SK-N-SH (cell line): ENCODE measurements at regions not wholly inside any gene's neighbourhood (a gene's known extent, or its start where the extent isn't known, plus 50 kb on each side); places are given as distances from the start of the nearest gene placed in this dataset.

ENCODE experiments used
- CTCF ChIA-PET: fragments of 300-600, 350-600 bp; formaldehyde crosslinking; extraction: SDS; loops from one replicate; lab custom pipeline; 2021; lab: Yijun Ruan, JAX
- POLR2A ChIA-PET: fragments of 350-600 bp; sonication (Branson Sonifier 250); formaldehyde crosslinking; extraction: SDS; loops from one replicate; lab custom pipeline; 2020; ENCODE audit warnings: antibody characterized with exemption, inconsistent platforms; lab: Yijun Ruan, JAX
- DNase-seq: peaks from one replicate; pipeline ENCODE4 v3.0.0; 2012
- H2AFZ ChIP-seq: fragments of 200-600 bp; sonication (generic); 2 replicates; pipeline ENCODE4 v1.8.1; 2016; ENCODE audit warnings: antibody characterized with exemption, mild to moderate bottlenecking, low read depth
- H3F3A ChIP-seq: fragments of 200-600 bp; sonication (generic); replicated peaks from 2 replicates; pipeline ENCODE3; 2016; ENCODE audit warnings: antibody characterized with exemption, mild to moderate bottlenecking; ENCODE audit not compliant: insufficient read depth
- H3K27ac ChIP-seq, 2 experiments: fragments of 200-500 bp in 1 of 2; fragments of 200-600 bp in 1 of 2; sonication (Bioruptor generic) in 1 of 2; sonication (generic), shearing (Covaris generic) in 1 of 2; 2 replicates each; pipeline versions ENCODE4 v1.5.1 to v1.6.1; 2014 to 2016; ENCODE audit warnings: low read depth in 2 of 2, inconsistent platforms in 1 of 2, low read length in 1 of 2, mild to moderate bottlenecking in 1 of 2, mixed read lengths in 1 of 2
- H3K27me3 ChIP-seq: fragments of 200-600 bp; sonication (generic), shearing (Covaris generic); 2 replicates; pipeline ENCODE4 v1.6.1; 2016; ENCODE audit warnings: mixed run types; ENCODE audit not compliant: insufficient read depth
- H3K36me3 ChIP-seq, 2 experiments: fragments of 200-500 bp in 1 of 2; fragments of 200-600 bp in 1 of 2; sonication (Bioruptor generic) in 1 of 2; sonication (generic) in 1 of 2; replicated peaks in 1 of 2; 2 replicates each; pipeline versions ENCODE3 to v1.5.1; 2014 to 2016; ENCODE audit warnings: low read length in 1 of 2, mild to moderate bottlenecking in 1 of 2; ENCODE audit not compliant: insufficient read depth in 2 of 2, control insufficient read depth in 1 of 2
- H3K4me1 ChIP-seq, 2 experiments: fragments of 200-500 bp in 1 of 2; fragments of 200-600 bp in 1 of 2; sonication (Bioruptor generic) in 1 of 2; sonication (generic), shearing (Covaris generic) in 1 of 2; 2 replicates each; pipeline versions ENCODE4 v1.5.1 to v1.6.1; 2014 to 2016; ENCODE audit warnings: low read depth in 1 of 2, low read length in 1 of 2, mixed run types in 1 of 2; ENCODE audit not compliant: insufficient read depth in 2 of 2, control insufficient read depth in 1 of 2
- H3K4me2 ChIP-seq: fragments of 200-600 bp; sonication (generic), shearing (Covaris generic); 2 replicates; pipeline ENCODE4 v1.6.1; 2017; ENCODE audit warnings: mixed run types
- H3K4me3 ChIP-seq, 2 experiments: fragments of 200-500 bp in 1 of 2; fragments of 200-600 bp in 1 of 2; sonication (Bioruptor generic) in 1 of 2; sonication (generic), shearing (Covaris generic) in 1 of 2; 2 replicates each; pipeline versions ENCODE4 v1.5.1 to v1.8.1; 2014 to 2016; ENCODE audit warnings: low read depth in 2 of 2, inconsistent platforms in 1 of 2, low read length in 1 of 2, mild to moderate bottlenecking in 1 of 2, mixed read lengths in 1 of 2, moderate library complexity in 1 of 2
- H3K79me2 ChIP-seq: fragments of 200-600 bp; sonication (generic); 2 replicates; pipeline ENCODE4 v1.8.1; 2017; ENCODE audit warnings: mild to moderate bottlenecking; ENCODE audit not compliant: insufficient read depth
- H3K9ac ChIP-seq: fragments of 200-600 bp; sonication (generic); 2 replicates; pipeline ENCODE4 v1.6.1; 2017; ENCODE audit warnings: mixed run types
- H3K9me2 ChIP-seq: fragments of 200-600 bp; sonication (generic); 2 replicates; pipeline ENCODE4 v1.6.1; 2017; ENCODE audit warnings: mixed run types
- H3K9me3 ChIP-seq: fragments of 200-600 bp; sonication (generic); 2 replicates; pipeline ENCODE4 v1.6.1; 2017; ENCODE audit warnings: mixed run types, mild to moderate bottlenecking, moderate library complexity
- H4K20me1 ChIP-seq: fragments of 200-600 bp; sonication (generic); 2 replicates; pipeline ENCODE4 v1.6.1; 2017; ENCODE audit warnings: mild to moderate bottlenecking, mixed run types; ENCODE audit not compliant: insufficient read depth
- EP300 ChIP-seq, 2 experiments: IDR thresholded peaks; 2 replicates each; pipeline versions ENCODE4 v1.4.0 to v1.6.1; 2012; ENCODE audit warnings: borderline replicate concordance in 1 of 2, low read depth in 1 of 2, low read length in 1 of 2
- FOXM1 ChIP-seq: IDR thresholded peaks from 2 replicates; pipeline ENCODE4 v1.4.0; 2012; ENCODE audit warnings: low read depth, mild to moderate bottlenecking
- POLR2AphosphoS5 ChIP-seq: IDR thresholded peaks from 2 replicates; pipeline ENCODE4 v1.6.1; 2012; ENCODE audit warnings: low read depth, low read length
- RFX5 ChIP-seq: IDR thresholded peaks from 2 replicates; pipeline ENCODE4 v1.6.1; 2012; ENCODE audit warnings: mild to moderate bottlenecking, improper control_type of control experiment, low read length
- TAF1 ChIP-seq: IDR thresholded peaks from 2 replicates; pipeline ENCODE4 v1.6.1; 2012; ENCODE audit warnings: low read depth, mild to moderate bottlenecking, low read length, moderate library complexity, borderline replicate concordance
- TCF12 ChIP-seq: IDR thresholded peaks from 2 replicates; pipeline ENCODE4 v1.4.0; 2012
- TF ChIP-seq, protein P1 (sequence below): fragments of 200-600 bp; sonication (generic); IDR thresholded peaks from 2 replicates; pipeline ENCODE4 v1.6.1; 2017; ENCODE audit warnings: antibody characterized with exemption, mild to moderate bottlenecking, moderate library complexity
- TF ChIP-seq, protein P2 (sequence below): IDR thresholded peaks from 2 replicates; pipeline ENCODE4 v1.6.1; 2012; ENCODE audit warnings: mild to moderate bottlenecking, low read depth, low read length, moderate library complexity
- TF ChIP-seq, protein P3 (sequence below): IDR thresholded peaks from 2 replicates; pipeline ENCODE4 v1.4.0; 2012; ENCODE audit warnings: low read depth
- TF ChIP-seq, protein P4 (sequence below): IDR thresholded peaks from 2 replicates; pipeline ENCODE4 v1.4.0; 2012; ENCODE audit warnings: low read depth, borderline replicate concordance

DNA sequence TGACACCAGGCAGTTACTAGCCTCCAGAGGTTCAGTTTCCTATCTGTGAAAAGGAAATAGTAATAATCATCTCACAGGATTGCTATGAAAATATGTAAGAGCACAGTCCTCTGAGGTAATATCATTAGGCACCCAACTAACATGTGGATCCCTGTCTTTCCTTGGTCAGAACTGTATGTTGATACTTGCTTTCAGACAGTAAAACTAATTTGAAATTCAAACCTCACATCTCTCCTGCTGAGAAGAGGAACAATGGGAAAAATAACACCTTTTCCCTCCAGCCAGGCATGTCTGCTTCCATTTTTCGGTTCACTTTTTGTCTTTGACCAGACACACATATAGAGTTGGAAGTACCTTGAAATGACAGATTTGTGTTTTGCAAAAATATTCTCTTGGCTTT, 262.7 kb downstream of the IL15 start (continued):
- TF ChIP-seq, protein P1, sequence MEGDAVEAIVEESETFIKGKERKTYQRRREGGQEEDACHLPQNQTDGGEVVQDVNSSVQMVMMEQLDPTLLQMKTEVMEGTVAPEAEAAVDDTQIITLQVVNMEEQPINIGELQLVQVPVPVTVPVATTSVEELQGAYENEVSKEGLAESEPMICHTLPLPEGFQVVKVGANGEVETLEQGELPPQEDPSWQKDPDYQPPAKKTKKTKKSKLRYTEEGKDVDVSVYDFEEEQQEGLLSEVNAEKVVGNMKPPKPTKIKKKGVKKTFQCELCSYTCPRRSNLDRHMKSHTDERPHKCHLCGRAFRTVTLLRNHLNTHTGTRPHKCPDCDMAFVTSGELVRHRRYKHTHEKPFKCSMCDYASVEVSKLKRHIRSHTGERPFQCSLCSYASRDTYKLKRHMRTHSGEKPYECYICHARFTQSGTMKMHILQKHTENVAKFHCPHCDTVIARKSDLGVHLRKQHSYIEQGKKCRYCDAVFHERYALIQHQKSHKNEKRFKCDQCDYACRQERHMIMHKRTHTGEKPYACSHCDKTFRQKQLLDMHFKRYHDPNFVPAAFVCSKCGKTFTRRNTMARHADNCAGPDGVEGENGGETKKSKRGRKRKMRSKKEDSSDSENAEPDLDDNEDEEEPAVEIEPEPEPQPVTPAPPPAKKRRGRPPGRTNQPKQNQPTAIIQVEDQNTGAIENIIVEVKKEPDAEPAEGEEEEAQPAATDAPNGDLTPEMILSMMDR: no peak
- TF ChIP-seq POLR2AphosphoS5 (no peak), EP300 (IDR thresholded peaks at IDR 0.05; ENCODE audit: borderline replicate concordance in 1 of 2, low read depth in 1 of 2, low read length in 1 of 2) (no peak), TCF12 (no peak), RFX5 (no peak)
- TF ChIP-seq, protein P2, sequence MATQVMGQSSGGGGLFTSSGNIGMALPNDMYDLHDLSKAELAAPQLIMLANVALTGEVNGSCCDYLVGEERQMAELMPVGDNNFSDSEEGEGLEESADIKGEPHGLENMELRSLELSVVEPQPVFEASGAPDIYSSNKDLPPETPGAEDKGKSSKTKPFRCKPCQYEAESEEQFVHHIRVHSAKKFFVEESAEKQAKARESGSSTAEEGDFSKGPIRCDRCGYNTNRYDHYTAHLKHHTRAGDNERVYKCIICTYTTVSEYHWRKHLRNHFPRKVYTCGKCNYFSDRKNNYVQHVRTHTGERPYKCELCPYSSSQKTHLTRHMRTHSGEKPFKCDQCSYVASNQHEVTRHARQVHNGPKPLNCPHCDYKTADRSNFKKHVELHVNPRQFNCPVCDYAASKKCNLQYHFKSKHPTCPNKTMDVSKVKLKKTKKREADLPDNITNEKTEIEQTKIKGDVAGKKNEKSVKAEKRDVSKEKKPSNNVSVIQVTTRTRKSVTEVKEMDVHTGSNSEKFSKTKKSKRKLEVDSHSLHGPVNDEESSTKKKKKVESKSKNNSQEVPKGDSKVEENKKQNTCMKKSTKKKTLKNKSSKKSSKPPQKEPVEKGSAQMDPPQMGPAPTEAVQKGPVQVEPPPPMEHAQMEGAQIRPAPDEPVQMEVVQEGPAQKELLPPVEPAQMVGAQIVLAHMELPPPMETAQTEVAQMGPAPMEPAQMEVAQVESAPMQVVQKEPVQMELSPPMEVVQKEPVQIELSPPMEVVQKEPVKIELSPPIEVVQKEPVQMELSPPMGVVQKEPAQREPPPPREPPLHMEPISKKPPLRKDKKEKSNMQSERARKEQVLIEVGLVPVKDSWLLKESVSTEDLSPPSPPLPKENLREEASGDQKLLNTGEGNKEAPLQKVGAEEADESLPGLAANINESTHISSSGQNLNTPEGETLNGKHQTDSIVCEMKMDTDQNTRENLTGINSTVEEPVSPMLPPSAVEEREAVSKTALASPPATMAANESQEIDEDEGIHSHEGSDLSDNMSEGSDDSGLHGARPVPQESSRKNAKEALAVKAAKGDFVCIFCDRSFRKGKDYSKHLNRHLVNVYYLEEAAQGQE: no peak
- TF ChIP-seq, all 33 proteins: peak for 0

DNA sequence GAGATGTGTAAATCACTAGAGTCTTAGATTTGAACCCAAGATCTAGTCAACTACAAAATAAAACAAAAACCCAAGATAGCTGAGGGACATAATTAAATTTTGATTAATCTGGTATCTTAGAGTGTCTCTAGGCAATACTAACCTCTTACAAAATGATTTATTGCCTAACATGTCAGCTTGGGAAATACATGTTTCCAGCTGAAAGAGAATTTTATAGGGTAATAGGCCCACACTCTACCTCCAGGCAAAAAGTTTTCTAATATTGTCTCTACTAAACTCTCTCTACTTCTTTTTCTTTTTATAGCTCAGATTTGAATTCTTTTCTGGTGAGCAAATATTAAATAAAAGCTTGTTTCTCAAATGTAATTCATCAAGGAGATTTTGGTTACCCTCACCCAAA, 263.2 kb downstream of the IL15 start:
- Histone ChIP-seq H3K4me2 (no peak overlapping the region), H3K4me1 (0 out of 4 replicates have a peak, but pooled peaks cover 0 to 5% of the 10 kb centered on the region in 2 experiments), H3K36me3 (no peaks in the 10 kb centered on the region), H3K79me2 (no peaks in the 10 kb centered on the region), H3K9me3 (no peaks in the 10 kb centered on the region), H2AFZ (no peak overlapping the region), H3F3A (no peaks in the 10 kb centered on the region), H3K9me2 (no peaks in the 10 kb centered on the region; the same call in 1 of the 2 replicates), H3K4me3 (no peak overlapping the region), H3K27me3 (no peaks in the 10 kb centered on the region), H3K9ac (no peak overlapping the region), H4K20me1 (no peaks in the 10 kb centered on the region), H3K27ac (no peak overlapping the region)
- DNase-seq: no peak
- POLR2A ChIA-PET: no interaction called here
- TF ChIP-seq TAF1 (no peak), FOXM1 (no peak)
- TF ChIP-seq, protein P3, sequence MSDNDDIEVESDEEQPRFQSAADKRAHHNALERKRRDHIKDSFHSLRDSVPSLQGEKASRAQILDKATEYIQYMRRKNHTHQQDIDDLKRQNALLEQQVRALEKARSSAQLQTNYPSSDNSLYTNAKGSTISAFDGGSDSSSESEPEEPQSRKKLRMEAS: no peak
- TF ChIP-seq, protein P4, sequence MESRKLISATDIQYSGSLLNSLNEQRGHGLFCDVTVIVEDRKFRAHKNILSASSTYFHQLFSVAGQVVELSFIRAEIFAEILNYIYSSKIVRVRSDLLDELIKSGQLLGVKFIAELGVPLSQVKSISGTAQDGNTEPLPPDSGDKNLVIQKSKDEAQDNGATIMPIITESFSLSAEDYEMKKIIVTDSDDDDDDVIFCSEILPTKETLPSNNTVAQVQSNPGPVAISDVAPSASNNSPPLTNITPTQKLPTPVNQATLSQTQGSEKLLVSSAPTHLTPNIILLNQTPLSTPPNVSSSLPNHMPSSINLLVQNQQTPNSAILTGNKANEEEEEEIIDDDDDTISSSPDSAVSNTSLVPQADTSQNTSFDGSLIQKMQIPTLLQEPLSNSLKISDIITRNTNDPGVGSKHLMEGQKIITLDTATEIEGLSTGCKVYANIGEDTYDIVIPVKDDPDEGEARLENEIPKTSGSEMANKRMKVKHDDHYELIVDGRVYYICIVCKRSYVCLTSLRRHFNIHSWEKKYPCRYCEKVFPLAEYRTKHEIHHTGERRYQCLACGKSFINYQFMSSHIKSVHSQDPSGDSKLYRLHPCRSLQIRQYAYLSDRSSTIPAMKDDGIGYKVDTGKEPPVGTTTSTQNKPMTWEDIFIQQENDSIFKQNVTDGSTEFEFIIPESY: no peak
- CTCF ChIA-PET: interaction anchor here (0.8 kb wide), 1 partner anchor 26 kb away, joined by 3 read pairs; no protein-coding TSS in a partner anchor
